ENCODE measurements at regions not wholly inside any gene's neighbourhood (a gene's known extent, or its start where the extent isn't known, plus 50 kb on each side); places are given as distances from the start of the nearest gene placed in this dataset.

- no peaks in the 10 kb centered on the region for H3K4me1 ChIP-seq (ENCODE audit: control insufficient read depth, extremely low read depth, insufficient read depth, low read length)
- H3K4me2 ChIP-seq (ENCODE audit: insufficient read depth, low read length), result no peak overlapping the region
- no peak overlapping the region for H3K4me3 ChIP-seq (replicated peaks in 1 of 3; ENCODE audit: insufficient read depth in 1 of 3, low read depth in 1 of 3, low read length in 3 of 3)
- dilution Hi-C loops (cut with MboI; ENCODE audit: extremely low pct_ligation_motif_present, low sequenced_read_pairs), result no loop called here
- CTCF ChIA-PET, result no interaction called here
- no TSS peak for BruUV-seq (replicated peaks)
- H3K79me2 ChIP-seq (ENCODE audit: control insufficient read depth, insufficient read depth, low read length), result no peaks in the 10 kb centered on the region
- no peaks in the 10 kb centered on the region for H3K36me3 ChIP-seq (ENCODE audit: control insufficient read depth in 2 of 2, extremely low read depth in 1 of 2, insufficient read depth in 2 of 2, low read length in 2 of 2)
- no peak overlapping the region for H3K9ac ChIP-seq (replicated peaks; ENCODE audit: extremely low read depth, insufficient read depth, low read length)
- H3K27me3 ChIP-seq (ENCODE audit: control insufficient read depth in 2 of 2, insufficient read depth in 2 of 2, low read length in 2 of 2), result peaks cover 0 to 4% of the 10 kb centered on the region in 2 experiments
- POLR2A ChIA-PET, result no interaction called here
- DNase-seq (ENCODE audit: low read depth, low spot score), result no peak
- no peak for FAIRE-seq
- H4K20me1 ChIP-seq (replicated peaks; ENCODE audit: control insufficient read depth, extremely low read depth, insufficient read depth, low read length), result no peaks in the 10 kb centered on the region
- no peaks in the 10 kb centered on the region for H3K9me3 ChIP-seq (replicated peaks; ENCODE audit: control insufficient read depth, insufficient read depth, low read length)
- TF ChIP-seq GATA2 (IDR thresholded peaks at IDR 0.05; ENCODE audit: insufficient read depth, insufficient read length, low read depth, low read length), result no peak
- TF ChIP-seq POLR2AphosphoS5 (IDR thresholded peaks at IDR 0.05; ENCODE audit: insufficient read depth, low read depth, low read length), result no peak
- no peak for TF ChIP-seq EZH2 (IDR thresholded peaks at IDR 0.05; ENCODE audit: borderline replicate concordance, low read depth, low read length, severe bottlenecking)
- TF ChIP-seq POLR2A (IDR thresholded peaks at IDR 0.05; ENCODE audit: low read depth, low read length), result no peak
- TF ChIP-seq, protein P1, sequence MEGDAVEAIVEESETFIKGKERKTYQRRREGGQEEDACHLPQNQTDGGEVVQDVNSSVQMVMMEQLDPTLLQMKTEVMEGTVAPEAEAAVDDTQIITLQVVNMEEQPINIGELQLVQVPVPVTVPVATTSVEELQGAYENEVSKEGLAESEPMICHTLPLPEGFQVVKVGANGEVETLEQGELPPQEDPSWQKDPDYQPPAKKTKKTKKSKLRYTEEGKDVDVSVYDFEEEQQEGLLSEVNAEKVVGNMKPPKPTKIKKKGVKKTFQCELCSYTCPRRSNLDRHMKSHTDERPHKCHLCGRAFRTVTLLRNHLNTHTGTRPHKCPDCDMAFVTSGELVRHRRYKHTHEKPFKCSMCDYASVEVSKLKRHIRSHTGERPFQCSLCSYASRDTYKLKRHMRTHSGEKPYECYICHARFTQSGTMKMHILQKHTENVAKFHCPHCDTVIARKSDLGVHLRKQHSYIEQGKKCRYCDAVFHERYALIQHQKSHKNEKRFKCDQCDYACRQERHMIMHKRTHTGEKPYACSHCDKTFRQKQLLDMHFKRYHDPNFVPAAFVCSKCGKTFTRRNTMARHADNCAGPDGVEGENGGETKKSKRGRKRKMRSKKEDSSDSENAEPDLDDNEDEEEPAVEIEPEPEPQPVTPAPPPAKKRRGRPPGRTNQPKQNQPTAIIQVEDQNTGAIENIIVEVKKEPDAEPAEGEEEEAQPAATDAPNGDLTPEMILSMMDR (IDR thresholded peaks at IDR 0.05; ENCODE audit: extremely low read depth in 1 of 2, insufficient read depth in 1 of 2, low read depth in 1 of 2, low read length in 2 of 2), result no peak
- no peak for TF ChIP-seq MYC (IDR thresholded peaks at IDR 0.05; ENCODE audit: low read depth, low read length)
- TF ChIP-seq JUN (IDR thresholded peaks at IDR 0.05; ENCODE audit: borderline replicate concordance, insufficient read depth, insufficient read length, low read depth), result no peak
- TF ChIP-seq FOS (IDR thresholded peaks at IDR 0.05; ENCODE audit: borderline replicate concordance, insufficient read depth, low read length), result no peak
- TF ChIP-seq, protein P2, sequence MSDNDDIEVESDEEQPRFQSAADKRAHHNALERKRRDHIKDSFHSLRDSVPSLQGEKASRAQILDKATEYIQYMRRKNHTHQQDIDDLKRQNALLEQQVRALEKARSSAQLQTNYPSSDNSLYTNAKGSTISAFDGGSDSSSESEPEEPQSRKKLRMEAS (IDR thresholded peaks at IDR 0.05; ENCODE audit: insufficient read depth, insufficient read length), result no peak
- no peak overlapping the region for H2AFZ ChIP-seq (ENCODE audit: low read depth, low read length)
- no peaks in the 10 kb centered on the region for H3K9me1 ChIP-seq (replicated peaks; ENCODE audit: control insufficient read depth, extremely low read depth, insufficient read depth, low read length)
- no peak overlapping the region for H3K27ac ChIP-seq (ENCODE audit: insufficient read depth, low read depth, low read length)
- intact Hi-C loops (cut with micrococcal nuclease), result no loop called here
Measured at GRCh38 chr3:161444694-161445077, 51.9 kb upstream of the OTOL1 start.

All from endothelial cell of umbilical vein (primary cell).